HG02763 (cell line): ENCODE measurements at regions not wholly inside any gene's neighbourhood (a gene's known extent, or its start where the extent isn't known, plus 50 kb on each side); places are given as distances from the start of the nearest gene placed in this dataset.
"Not testable (repeated sequence)": the region's sequence is repeated elsewhere in the genome, so short reads cannot be mapped to it uniquely, and the experiment has no call there.

ENCODE experiments used
- ATAC-seq: cut with Tn5 transposase; IDR thresholded peaks from one replicate; pipeline ENCODE4 v1.9.1; 2021; ENCODE audit warnings: mild to moderate bottlenecking, moderate library complexity; ENCODE audit not compliant: unreplicated experiment

DNA sequence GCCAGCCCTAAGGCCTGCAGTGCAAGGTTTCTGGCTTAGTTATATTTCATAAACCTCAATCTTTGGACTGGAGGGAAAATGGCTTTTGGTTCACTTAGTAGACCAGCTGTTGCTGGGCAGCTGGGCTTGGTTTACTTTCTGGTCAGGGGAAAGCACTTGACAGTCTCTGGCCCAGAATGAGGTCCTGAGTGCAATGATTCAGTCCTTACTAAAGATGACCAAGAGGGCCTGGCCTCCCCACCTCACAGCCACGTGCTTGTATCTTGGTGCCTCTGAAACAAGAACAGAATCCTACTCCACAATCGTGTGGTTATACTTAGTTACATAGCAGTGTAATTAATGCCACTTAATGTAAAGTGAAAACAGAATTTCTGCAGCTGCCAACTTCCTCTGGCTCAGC, 325.5 kb upstream of the MEIS1 start:
- no peak for ATAC-seq

DNA sequence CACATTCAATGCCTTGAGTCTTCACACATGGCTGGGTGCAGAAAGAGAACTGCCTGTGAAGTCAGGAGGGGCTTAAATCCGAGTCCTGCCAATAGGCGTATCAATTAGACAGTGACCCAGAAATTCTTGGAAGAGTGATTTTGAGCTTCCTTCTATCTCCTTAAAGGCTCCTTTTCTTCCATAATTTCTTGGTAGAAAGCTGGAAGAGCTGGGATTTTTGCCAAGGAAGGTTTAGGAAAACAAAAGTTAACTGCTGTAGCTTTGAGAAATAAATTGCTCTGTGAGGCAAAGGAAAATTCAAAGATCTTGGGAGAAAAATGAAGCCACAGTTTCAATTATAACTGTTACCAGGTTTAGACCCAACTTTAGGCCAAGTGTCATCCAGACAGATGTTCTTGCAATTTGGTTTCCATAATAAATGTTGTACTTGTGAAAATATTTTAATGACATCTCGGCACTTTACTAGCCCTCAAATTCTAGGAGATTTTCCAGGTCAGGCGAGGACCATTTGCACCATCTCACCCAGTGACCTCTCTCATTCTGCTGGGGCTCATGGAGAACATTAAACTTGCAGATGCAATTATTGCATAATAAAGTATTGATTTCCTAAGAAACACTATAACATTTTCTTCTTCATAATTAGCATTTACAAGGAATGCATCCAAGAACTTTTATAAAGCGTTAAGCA, 329.7 kb upstream of the MEIS1 start:
- ATAC-seq = no peak

DNA sequence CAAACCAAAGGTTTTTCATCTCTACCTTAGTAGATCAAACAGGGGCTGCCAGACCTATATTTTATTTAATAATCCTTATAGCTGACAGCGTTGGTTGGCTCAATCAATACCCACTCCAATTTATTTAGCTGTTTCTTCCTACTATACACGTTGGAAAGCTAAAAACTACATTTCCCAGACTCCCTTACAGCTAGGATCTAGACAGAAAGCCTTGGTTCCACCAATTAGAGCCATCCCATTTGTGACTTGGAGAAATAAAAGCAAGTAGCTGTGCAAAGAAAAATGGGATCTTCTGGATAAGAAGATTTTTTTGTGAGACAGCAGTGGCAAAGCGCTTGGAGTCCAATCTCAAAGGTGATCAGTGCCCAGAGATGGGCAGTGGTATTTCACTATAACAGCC, 331.3 kb upstream of the MEIS1 start:
- ATAC-seq = no peak

DNA sequence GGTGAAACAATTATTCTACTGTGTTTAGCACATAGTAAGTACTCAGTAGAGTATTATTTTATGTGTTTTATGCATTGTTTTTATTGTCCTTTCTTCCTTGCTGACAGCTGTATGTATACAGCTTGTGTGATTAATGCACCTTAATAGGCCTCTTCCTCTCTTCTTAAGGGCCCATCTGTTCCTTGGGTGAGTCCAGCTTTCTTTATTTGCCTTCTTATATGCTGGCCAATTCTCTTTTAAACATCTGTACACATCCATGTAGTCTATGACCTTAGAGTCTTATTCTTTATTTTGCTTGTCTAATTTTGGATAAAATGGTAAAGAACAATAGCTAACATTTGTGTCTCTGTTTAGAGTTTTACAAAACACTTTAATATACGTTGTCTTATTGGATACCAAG, 333.7 kb upstream of the MEIS1 start:
- no peak for ATAC-seq

DNA sequence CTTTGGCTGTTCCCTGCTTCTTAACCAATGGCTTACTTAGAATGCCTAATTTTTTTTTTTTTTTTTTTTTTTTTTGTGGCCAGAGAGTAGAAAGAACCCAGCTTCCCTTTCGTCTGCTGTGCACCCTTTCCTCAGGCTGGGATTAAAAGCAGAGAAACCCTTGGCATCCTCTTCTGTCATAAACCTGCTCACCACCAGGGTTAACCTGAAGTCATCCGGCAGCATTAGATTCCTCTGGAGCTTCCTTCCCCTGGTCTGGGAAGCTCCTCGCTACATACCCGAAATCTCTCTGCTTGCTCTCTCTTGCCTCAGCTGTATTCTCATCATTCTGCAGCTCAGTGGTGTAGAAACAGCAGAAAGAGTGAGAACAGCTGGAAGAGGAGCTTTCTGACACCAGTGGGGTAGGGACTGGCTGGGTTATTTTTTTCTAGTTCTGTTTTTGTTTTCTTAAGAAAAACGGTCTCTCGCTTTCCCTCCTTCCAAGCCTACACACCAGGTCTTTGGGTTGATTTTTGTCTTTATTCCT, 339.0 kb upstream of the MEIS1 start:
- ATAC-seq = no peak

DNA sequence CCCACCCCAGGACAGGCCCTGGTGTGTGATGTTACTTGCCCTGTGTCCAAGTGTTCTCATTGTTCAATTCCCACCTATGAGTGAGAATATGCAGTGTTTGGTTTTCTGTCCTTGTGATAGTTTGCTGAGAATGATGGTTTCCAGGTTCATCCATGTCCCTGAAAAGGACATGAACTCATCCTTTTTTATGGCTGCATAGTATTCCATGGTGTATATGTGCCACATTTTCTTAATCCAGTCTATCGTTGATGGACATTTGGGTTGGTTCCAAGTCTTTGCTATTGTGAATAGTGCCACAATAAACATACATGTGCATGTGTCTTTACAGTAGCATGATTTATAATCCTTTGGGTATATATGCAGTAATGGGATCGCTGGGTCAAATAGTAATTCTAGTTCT, 340.2 kb upstream of the MEIS1 start:
- ATAC-seq = not testable (repeated sequence)

DNA sequence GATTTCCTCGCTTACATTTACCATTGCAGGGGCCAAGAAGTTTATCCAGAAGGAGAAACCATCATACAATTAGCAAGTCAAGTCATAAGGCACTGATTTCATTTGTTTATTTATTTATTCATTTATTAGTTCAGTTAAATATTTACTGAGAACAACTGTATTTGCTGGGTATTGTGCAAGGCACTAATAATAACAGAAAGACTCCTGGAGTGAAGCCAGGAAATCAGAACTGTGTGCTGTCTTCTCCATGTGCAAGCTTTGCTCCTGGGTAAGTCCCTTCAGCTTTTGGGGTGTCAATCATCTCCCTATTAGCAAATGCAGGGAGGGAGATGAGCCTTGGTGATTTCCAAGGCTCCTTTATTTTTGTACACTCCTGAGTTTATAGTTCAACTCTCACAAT, 341.6 kb upstream of the MEIS1 start:
- no peak for ATAC-seq

DNA sequence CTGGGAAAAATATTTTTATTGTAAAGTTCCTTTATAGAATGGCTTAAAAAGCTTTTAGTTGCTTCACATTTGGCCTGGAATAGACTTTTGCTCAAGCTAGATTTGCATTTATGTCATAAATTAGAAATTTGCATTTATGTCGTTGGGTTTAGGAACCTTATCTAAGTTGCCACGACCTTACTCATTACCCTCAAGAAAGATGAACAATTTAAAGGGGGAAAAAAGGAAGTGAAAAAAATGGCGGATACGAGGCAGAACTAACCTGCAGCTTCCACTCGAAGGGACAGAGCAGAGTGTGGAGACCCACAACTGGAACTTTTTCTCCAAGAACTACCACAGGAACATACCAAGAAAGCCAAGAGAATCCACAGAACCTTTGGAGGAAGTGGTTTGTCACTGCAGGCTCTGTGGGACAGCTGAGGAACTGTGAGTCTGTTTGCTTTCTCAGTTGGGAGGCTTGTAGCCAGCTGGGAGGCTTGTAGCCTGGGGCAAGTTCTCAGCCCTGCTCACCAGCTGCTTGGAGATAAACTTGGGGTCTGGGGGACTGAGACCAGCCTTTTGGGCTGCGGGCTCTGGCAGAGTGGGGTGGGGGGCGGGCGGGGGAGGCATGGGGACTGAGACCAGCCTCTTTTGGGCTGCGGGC, 349.9 kb upstream of the MEIS1 start:
- ATAC-seq = no peak

DNA sequence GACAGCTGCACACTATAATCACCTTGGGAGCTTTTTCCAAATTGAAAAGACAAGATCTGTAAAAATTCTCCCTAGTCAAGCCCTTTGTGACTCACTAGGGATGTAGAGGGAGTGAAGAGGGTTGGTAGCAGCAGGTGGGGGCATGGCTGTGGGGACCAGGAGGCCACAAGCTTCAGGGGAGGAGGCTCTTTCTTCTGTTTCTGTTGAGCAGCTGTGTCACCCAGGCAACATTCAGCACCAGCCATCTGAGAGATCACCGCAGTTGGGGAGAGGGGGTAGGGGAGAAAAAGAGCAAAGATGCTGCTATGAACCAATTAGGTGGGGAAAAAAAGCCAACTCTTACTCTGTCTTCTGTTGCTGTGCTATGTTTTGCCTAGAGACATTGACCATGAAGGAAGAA, 352.3 kb upstream of the MEIS1 start:
- no peak for ATAC-seq

DNA sequence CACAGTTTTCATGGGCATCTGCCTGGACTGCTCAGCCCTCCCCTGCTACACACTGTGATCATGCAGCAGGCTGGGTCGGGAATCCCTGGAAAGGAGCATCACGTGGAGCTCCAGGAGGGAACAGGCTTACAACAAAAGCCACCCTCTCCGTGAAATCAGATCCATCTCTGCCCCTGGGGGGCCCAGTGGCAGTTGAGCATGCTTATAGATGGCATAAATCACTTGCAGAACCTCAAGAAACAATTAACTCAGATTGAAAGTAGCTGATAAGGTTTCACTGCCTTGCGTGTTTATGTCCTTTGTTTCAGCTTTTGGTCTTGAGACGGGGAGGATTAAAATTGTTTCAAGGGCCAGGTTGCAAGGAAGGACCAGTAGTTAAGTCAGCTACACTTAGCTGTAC, 354.8 kb upstream of the MEIS1 start:
- no peak for ATAC-seq

DNA sequence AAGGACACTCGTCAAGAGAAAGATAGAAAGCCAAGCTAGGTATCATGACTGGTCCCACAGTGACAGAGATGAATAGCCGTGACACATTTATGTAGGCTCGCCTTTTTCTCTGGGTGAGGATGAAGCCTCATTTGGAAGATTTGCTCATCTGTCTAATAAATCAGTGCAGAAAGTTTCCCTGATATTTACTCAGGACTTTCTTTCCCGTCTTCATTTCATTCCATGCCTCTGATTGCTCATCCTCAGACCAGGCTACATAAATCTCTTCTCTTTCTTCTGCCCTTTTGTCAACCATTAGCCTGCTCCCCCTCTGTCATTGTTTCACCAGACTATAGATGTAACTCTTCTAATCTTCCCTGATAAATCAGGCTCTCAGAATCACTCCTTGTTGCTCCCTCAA, 361.8 kb upstream of the MEIS1 start:
- no peak for ATAC-seq

DNA sequence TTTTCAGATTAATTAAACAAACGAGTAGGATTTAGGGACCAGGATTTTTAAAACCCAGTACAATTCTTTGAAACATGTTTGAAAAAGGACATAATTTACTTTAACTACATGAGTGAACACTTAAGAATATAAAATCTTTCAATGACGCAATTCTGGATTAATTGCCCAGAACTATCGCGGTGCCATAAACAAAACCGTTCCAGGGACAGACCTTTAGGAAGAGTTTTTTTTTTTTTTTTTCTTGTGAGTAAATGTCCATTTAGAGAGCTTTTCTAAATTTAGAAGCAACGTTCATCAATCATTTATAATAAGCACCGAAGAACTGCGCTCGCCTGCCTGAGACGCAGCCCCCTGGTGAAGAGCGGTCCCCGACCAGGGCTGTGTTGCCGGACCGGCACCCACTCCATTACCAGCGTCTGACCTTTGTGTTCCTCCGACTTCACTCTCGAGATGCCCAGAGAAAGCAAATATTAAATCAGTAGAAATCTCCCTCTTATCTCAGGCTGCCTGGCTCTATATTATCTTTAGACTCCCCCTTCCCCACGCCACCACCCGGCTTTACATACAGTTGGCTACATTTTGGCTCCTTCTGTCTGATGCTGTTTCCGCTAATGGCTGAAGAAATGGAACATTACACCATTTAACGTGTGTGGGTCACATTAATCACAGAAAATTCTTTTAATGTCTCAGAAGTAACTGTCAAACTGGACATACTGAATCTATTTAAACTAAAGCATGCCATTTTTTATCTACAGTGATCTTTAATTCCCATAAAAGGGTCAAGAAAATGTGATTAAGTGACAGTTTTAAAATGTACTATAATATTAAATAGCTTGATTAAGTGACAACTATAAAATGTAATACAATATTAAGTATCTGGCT, 364.0 kb upstream of the MEIS1 start:
- no peak for ATAC-seq

DNA sequence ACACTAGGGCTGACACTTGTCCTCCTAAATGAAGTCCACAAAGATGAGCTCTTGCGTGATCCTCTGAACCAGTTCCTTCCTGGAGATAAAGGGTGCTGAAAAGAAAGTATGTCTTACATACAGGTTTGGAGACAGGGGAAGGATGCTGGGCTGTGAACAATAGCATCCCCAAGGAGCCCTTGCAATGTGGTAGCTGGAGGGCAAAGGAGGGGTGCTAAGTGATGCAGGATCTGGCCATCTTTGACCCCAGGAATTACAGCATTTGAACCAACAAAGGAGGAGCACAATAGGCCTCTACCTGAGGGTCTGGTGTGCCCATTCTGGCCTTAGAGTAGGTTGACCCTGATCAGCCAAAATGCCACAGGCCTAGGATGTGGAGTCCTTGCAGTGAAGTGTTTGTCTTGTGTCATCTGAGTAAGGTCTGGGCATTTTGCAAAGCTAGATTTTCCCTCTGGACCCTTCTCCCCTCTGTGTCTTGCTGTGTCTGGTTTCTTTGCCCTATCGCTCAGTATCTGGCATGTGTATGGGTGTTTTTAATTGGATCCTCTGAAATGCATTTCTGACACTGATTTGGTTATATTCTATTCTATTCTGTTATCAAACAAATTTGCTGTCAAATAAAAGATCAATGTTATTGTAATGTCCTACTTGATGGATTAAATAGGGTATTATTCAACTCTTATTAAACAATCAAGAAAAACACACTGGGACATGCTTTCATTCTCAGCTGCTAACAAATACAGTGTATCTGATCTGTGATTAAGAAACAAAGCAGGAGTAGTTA, 364.8 kb upstream of the MEIS1 start:
- no peak for ATAC-seq

DNA sequence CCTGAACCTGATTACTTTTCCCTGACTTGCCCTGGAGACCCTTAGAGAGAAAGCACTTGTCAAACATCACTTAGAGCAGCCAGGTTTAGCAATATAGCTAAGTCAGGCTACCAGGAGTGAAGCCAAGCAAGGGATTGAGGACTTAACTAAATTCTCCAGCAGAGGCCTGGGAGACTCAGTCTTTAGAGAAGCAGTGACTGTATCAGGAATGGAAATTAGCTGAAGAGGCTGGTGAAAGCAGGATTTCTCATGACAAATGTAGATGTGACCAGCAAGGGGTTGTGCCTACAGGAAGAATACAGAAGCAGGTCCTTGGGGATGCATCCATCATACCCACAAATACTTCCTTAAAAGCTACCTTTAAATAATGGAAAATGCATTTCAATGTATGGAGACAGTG, 368.9 kb upstream of the MEIS1 start:
- no peak for ATAC-seq

DNA sequence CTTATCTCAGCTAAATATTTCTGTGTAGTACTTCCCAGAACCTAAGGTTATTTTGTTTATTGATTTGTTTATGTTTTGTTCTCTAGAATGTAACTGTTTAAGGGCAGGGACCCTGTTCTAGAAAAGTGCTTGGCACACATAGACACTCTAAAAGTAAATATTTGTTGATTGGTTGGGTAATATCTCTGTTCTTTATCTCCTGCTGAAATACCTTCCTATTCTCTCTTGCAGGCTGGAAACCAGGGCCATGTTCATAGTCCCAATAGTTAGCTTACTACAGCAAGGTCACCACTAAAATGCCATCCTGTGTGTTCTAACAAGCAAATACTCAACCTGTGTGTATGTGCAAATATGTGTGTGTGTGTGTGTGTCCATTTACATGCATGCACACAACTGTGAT, 375.6 kb upstream of the MEIS1 start:
- no peak for ATAC-seq

DNA sequence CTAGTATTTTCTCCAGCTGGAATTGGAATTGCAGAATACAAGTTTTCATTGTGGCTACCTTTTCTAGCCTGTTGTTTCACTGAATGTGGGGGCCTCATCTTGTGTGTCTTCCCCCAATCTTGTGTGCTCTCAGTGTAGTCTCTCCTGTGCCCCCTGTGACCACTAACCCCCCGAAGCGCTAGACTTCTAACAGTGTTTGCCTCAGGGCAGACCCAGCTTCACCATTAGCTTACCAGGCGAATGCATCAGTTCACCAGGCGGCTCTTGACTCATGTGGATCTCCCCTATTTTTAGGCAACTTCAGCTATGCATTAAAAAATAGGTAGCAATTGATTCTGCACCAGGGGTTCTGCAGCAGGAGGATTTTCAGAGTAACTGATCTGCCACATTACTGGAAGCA, 376.2 kb upstream of the MEIS1 start:
- ATAC-seq = no peak

DNA sequence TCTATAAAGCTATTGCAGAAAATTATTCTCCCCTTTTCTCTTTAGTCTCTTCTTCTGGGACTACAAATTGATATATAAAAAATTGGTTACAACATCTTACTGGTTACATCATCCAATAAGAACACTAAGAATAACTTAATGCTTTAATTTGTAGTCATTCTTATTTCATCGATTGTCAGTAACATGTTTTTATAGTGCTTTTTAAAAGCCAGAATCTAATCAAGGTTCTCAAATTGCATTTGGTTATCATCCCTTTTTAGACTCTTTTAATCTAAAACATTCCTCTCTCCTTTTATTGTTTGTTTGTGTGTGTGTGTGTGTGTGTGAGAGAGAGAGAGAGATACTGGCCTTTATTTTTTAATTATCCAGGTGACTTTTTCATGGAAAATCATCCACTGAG, 377.1 kb upstream of the MEIS1 start:
- no peak for ATAC-seq

DNA sequence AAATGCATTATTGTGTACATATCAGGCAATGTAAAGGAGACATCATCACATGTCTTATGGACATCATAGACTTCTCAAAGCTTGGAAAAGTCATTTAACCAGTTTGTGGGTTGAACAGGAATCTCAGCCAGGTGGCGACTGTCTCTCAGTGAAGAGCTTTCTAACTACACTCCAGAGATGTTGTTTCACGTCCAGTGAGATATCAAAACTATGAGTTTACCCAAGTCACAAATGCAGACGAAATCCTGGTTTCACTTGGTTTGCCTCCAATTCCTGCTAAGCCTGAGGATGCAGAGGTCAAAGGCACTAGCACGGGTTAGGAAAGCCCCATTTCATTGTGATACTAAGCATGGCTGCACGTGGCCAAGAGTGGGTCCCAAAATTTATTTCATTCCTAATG, 384.5 kb upstream of the MEIS1 start:
- ATAC-seq = no peak

DNA sequence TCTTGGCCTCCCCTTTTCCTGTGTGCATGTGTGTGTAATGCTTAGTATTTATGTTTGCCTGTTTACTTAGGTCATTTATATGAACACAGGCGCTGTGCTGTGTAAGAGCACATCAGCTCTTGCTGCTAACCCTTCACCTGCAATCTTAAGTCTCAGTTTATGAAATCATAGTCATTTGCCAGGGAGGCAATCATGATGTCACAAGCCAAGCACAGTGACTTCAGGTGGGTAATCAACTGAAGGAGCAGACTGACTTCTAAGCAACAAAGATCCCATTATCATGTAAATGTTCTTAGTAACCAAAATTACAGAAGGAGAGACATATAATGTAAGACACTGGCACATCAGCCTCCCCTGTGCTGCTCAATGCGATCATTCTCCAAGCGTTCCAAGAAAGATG, 386.3 kb upstream of the MEIS1 start:
- no peak for ATAC-seq

DNA sequence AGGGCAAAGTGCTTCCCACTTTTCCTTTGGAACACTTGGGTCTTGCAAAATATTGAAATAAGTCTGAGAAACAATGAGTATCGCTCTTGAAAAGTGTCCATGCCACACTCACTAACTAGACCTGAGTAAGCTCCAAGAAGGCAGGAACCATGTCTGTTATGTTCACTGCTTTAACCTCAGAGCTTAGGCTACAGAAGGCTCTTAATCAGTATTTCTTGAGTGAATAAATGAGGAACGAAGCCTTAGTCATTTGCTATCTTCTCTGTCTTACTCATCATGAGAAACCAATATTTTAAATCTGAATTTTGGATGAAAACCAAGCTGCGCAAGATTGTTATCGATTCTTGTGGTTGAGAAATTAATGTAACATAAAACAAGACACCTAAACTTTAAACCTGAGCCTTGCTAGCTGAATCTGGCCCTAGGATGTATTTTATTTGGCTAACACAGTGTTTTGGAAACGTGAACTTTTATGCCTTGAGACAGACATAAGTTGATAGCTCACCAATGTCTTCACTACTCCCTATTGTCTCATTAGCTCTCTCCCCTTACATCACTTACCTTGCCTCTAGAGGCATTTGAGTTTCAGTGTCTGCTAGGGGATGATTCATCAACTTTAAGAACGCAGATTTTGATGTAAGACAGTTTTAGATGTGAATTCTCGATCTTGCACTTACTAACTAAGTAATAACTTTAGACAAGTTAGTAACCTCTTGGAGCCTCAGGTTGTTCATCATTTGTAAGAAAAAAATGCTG, 392.8 kb upstream of the MEIS1 start:
- no peak for ATAC-seq
